ENCODE measurements at regions not wholly inside any gene's neighbourhood (a gene's known extent, or its start where the extent isn't known, plus 50 kb on each side); places are given as distances from the start of the nearest gene placed in this dataset.
"Not testable (repeated sequence)": the region's sequence is repeated elsewhere in the genome, so short reads cannot be mapped to it uniquely, and the experiment has no call there.

DNA sequence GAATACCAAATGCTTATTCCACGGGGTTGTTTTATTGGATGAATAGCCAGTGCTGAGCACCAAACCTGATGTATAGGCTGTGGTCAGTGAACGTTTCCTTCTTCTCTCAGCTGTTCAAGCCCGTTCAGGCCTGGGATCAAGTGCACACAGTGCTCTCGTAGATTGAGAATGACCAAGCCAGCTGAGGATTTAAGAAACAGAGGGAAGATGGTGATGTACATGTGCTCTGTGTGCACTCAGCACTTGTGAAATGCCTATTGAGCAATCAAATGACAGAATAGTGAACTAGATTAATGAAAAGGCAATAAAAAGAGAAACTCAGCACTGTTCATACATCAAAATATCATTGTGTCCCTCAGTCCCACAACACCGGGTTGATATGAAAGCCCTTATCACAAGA, 302.5 kb downstream of the BMPER start:
- DNase-seq (ENCODE audit: low spot score): no peak

DNA sequence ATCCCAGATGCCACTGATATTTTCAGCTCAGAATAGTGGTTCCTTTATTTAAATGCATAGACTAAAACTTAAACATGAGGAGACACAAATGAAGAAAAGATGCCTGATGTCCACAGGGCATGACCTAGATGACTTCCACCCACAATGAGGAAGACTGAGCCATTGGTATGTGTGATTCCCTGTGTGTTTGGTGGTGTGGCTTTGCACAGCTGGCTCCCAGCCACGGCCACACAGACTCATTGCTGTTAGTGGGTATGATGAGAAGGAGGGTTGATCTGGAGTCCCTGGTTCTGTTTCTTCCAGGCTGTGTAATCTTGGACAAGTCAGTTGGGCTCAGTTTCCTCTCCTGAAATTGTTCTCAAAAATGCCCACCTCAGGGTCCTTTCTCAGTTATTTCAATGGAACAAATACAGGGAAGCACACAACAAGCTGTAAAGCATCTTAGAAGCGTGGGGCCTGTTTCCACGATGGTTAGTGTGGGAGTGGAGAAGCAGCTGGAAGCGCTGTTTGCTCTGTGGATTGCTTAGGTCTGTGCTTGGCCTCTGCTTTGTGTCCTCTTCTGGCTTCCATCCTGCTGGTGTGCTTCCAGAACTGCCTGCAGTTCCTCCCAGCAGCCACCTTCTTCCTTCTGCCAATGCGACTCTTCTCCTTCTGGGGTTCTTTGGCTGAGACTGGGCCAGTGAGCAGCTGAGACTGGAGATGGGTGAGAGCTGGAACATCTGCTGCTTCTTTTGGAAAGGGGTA, 303.7 kb downstream of the BMPER start:
- no peak for DNase-seq (ENCODE audit: low spot score)

DNA sequence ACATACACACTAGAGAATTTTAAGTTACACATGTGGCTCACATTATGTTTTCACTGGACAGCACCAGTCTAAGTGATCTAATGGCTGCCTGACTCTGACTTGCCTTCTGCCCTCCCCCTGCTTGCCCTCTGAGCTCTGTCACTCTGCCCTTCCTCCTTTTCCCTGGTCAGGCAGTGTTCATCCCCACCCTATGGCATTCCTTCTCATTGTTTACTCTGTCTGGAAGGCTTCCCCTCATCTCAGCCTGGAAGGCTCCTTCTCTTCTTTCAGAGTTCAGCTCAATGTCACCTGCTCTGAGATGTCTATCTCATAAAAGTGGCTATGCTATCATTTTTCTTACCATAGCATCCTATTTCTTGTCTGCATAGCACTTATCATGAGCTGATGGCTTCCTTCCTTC, 305.7 kb downstream of the BMPER start:
- no peak for DNase-seq (ENCODE audit: low spot score)

DNA sequence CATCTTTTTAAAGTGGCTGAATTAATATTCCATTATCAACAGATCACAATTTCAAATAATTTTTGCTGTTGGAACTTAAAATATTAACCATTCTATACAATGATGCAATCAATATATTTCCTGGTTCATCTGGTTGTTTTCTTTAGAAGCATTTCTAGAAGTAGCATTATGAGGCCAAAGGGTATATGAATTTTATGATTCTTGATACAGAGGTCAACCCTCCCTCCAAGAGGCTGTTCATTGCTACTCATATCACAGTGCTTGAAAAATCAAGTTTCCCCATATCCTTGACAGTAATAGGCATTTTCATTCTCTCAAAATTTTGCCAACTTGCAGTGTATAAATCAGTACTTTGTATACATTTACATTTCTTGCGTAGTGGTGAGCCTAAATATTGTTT, 312.6 kb downstream of the BMPER start:
- no peak for DNase-seq (ENCODE audit: low spot score)

DNA sequence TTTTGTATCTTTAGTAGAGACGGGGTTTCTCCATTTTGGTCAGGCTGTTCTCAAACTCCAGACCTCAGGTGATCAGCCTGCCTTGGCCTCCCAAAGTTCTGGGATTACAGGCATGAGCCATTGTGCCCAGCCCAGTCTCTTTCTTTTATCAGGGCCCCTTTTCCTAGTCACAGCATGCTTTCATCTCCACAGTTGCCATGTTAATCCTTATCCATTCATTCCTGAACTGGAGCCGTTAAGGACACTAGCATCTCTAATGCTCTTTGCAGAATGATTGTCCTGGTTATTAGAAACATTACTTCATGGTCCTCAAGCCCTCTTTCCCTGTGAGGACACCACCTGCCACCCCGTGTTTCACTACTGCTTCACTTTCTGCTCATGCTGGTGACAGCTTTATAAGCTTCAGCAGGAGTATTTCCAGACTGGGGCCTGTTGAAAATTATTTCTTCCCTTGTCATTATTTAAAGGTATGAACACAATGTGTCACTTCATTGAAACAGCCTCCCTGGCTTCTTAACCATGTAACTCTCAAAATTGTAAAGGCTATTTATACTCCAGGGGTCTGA, 313.9 kb downstream of the BMPER start:
- DNase-seq (ENCODE audit: low spot score): no peak

DNA sequence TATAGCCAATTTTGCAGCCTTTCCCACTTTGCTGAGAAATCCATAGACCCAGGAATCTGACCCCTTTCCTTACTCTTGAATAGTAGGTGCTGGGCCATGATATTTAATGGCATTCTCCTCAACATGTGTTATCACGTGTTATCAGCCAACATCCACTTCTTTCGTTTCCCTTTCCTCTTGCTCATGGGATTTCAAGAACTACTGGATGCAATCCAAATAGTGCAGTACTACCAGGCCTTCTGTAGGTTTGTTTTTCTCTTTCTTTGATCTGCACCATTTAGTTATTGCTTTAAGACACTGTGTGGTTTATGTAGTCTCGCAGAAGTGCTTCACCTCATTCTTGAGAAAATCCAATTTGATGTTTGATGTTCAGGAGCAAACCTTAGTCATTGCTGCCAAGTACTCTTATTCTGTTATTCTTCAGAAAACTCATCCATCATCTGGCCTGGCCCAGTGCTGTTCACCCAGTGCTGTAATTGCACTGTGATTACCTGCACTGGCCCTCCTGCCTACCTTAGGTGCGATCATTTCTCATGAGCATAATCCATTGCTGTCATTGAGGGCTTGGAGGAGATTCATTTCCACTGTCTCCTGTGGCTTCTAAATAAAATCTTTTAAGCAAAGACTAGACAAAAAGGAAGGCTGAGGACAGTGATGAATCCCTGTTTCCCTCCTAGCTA, 315.3 kb downstream of the BMPER start:
- DNase-seq (ENCODE audit: low spot score): no peak

DNA sequence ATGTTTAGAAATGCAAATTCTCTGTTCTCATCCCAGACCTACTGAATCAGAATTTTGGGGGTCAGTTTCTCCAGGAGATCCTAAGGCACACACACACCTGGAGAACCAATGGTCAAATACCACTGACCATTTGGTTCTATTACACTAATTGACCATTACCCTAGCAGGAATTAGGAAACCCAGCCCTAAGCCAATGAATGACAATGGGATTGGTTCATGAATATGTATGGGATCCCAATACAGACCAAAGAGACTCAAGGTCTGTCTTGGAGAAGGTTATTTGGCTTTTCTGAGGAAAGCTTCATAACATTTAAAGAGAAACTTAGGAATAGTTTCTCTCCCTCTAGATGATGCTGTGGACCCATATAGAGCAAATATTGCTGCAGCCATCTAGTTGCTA, 317.0 kb downstream of the BMPER start:
- DNase-seq (ENCODE audit: low spot score): no peak

DNA sequence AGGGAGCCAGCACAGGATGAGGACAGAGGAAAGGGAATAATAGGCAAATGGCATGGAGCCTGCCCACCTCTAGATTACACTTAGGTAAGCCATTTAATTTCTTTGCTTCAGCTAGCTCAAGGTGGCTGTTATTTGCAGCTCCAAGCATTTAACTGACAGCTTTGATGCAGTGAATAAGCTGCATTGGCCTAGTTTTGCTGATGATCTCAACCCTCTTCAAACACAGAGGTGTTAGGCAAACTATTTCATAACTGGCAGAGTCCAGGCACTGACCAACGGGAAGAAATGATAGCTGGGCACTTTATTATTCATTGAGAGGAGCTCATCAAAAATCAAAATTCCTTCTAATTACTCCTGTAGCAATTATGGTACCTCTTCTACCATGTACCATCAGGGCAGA, 317.4 kb downstream of the BMPER start:
- no peak for DNase-seq (ENCODE audit: low spot score)

DNA sequence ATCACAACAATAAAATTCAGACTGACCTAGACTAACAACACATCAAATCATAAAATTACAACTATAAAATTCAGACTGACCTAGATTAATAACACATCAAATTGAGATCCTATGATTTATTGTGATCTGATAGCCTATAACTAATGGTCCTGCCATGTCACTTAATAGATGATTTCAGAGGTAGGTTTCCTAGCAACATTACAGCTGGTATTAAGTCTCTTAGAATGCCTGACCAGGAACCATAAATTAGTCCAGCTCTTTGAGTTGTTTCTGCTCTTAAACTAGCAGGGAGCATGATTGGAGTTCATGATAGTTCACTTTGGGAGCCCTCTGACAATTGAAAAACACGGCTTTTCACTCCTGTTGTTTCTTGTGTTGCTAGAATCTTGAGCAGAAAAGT, 318.9 kb downstream of the BMPER start:
- DNase-seq (ENCODE audit: low spot score): no peak

DNA sequence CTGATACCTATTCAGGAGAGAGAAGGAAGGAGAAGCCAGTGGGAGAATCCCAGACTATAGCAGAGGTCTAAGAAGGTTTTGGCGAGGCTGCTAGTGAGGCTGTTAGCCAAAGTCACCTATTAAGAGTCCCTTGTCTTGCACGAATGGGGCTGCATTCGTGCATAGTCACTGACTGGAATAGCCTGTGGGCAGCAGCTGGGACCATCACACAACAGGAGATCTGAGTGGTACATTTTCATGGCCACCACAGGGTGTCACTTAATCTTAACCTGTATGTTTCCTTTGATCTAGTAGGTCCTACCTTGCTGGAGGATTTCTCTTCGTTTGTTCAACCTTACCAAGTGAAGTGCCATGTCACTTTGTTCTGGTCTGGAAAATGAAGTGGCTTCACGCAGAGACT, 319.9 kb downstream of the BMPER start:
- DNase-seq (ENCODE audit: low spot score): no peak

DNA sequence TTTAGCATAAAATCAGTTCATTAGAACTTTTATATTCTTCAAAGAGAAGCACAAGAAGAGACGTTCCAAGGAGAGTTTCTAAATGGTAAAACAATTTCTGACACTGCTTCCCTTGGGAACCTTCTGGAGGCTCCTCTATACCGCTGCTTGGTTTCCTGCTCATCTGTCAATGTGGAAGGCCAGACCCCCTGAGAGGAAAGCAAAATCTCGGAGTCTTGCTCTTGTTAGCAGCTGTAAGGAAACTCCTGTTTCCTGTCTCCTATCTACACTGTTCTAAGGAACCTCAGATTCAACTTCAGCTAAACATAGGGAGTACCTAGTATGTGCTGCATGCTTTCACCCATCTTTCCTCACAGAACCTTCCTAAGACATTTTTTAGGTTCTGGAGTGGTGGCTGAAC, 322.2 kb downstream of the BMPER start:
- DNase-seq (ENCODE audit: low spot score): no peak

DNA sequence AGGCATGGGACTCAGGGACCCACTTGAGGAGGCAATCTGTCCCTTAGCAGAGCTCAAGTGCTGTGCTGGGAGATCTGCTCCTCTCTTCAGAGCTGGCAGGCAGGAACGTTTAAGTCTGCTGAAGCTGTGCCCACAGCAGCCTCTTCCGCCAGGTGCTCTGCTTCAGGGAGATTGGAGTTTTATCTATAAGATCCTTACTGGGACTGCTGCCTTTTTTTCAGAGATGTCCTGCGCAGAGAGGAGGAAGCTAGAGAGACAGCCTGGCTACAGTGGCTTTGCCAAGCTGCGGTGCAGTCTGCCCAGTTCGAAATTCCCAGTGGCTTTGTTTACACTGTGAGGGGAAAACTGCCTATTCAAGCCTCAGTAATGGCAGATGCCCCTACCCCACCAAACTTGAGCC, 329.8 kb downstream of the BMPER start:
- not testable (repeated sequence) for DNase-seq (ENCODE audit: low spot score)

DNA sequence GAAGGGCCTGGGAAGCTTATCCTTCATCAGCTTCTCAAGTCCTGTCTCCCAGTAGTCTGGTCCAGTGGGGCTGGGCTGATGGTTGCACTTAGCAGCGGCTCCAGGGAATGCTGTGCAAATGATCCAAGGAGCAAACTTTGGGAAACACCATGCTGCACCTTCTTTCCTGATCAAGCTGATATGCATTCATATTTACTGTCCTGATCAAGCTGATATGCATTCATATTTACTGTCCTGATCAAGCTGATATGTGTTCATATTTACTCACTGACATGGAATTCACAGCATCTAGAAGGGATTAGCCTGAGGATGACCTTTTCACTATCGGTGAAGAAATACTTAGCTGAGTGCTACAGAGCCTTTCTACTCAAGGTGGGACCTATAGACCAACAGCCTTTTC, 330.7 kb downstream of the BMPER start:
- no peak for DNase-seq (ENCODE audit: low spot score)

DNA sequence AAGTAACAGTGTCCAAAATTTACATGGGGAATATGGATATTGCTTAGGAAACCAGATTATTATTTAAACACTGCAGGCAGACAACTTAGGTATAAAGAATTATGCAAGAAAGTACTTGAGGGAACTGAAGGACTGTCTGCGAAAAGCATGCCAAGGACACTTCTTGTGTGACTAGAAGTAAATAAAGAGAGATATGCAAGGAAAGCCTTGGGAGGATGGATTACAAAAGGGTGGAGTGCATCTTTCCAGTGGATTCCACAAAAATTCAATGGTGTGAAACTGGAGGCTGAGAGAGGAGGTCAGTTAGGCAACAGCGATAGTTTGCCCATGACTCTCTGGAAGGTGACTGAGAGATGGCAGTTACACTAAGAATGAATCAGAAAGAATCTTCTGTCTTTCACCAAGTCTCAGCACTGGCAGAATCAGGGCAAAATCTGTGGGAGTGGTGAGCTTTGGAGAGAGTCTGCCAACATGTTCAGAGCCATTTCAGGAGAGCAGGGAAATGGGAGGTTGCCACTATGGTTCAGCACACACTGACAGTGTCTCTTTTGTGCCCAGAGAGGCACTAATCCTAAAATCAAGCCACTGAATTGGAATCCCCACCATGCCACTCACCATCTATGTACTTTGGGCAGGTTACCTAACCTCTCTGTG, 331.6 kb downstream of the BMPER start:
- DNase-seq (ENCODE audit: low spot score): no peak

DNA sequence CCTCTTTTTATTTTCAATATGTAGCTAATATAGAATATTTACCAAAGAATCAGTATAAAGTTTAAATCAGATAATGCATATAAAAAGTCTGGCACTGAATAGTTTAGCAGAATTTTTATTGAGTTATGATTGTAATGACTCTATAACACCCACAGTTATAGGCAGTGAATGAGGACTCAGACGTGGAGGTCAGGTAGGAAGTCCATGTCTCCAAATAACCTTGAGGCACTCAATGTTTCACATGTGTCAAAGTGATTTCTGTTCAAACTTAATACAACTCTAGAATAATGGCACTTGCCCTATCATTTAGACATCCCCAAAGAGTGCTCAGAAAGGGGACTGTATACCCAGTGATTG, 332.1 kb downstream of the BMPER start:
- no peak for DNase-seq (ENCODE audit: low spot score)

DNA sequence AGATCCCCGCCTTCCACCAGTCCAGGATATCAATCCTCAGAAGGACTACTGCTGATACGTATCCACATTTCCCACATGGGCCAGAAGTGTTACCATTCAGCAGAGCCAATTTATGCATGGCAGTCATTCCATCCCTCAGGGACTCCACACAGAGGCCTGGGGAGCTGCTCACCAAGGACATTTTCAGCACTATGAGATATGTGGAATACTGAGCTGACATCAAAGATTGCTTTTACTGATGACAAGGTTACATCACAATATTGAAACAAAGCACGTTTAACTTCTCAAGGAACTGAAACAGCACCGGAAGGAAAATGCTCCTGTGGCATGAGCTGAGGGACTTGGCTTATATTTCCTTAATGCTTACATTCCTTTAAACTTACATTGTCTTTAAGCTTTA, 335.1 kb downstream of the BMPER start:
- no peak for DNase-seq (ENCODE audit: low spot score)

DNA sequence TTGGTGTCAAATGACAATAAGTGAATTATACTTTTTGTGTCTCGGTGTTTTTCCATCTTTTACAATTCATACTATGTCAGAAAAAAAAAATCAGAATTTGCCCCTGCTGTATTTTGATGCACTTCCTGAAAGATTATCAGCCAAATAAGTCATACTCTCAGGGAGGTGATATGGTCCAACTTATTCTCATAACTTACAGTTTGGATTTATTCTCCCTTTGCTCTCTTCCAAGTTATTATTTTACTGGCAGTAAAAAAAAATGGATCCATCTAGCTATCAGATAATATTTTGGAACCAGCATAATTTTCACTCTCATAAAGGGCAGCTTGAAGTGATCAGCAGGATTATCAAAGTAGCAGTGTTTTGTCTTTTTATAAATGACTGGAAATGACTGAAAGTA, 337.1 kb downstream of the BMPER start:
- DNase-seq (ENCODE audit: low spot score): no peak

DNA sequence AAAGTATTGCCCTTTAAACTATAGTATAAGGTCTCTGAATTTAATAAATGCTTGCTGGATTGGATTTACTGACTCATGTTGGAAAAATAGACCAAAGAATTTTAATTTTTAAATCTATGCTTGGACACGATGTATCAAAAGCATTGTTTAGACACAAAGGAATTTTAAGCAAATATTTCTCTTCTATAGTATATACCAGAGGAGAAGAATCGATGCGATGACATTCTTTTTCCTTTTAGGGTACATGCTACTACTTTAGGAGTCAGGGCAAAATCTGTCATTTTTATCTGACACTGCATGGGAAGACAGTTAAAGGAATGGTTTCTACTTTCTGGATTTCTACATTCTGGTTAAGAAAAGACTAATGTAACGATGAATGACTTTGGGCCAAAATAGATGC, 339.9 kb downstream of the BMPER start:
- DNase-seq (ENCODE audit: low spot score): no peak

DNA sequence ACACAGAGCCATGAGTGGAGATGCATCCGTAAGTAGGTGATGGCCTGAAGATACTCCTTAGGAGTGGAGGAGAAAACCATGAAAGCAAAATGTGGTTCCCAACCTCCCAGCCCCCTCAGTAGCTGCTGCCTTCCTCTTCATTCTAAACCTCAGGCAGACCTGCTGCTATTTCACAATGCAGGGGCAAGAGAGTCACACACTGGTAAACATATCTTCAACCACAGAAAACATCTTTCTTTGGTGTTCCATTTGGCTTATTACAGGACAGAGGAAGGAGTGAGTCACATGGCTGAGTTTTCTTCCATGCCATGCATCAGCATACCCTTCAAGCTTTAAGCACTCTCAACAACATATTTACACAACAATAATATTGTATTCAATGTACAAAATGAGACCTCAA, 342.1 kb downstream of the BMPER start:
- DNase-seq (ENCODE audit: low spot score): no peak

DNA sequence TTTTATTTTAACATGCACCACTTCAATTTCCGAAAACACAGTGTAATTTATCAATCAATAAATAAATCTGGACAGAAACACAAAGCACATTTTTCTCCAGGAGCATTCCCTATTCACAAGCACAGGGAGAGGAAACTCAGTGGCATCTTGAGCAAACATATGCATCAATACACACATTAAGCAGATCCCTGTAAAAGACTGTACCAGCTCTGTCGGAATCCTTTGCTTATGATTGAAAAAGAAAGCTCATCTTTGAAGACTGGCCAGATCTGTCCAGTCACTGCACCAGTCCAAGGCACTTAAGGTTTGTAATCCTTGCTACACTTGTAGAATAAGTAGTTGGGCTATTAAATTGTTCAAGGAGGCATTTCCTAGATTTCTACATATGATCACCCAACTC, 343.9 kb downstream of the BMPER start:
- no peak for DNase-seq (ENCODE audit: low spot score)

DNA sequence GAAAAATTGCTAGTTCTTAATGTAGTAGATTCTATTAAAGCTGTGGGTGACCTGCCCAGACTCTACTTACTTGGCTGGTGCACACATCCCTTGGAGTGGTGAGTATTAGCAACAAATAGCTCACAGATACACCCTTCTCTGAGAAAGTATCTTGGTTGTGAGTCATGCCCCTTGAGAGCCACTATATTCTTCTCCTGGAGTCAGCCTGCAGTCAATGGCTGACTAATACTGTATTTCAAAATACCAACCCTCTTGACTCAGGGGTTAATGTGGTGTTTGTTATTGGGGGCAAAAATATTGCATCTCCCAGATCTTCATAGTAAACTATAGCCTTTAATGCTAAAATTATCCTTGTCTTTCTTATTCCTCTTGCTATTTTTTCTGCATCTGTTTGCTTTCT, 354.9 kb downstream of the BMPER start:
- no peak for DNase-seq (ENCODE audit: low spot score)

DNA sequence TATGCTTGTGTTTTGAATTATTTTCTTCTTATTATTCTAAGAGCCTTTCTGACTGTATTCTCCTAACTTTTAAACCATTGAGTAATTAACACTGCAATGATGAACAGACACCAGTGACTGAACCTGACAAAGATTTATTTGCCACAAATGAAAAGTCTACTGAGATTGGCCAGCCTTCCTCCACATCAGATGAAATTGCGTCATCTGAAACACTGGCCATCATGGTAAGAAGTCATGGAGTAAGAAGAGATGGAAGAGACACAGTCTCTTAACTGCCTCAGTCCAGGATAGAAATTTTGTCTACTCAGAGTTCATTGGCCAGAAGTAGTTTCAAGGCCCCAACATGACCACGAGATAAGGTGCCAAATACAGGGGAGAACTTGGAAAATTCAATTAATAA, 357.8 kb downstream of the BMPER start:
- DNase-seq (ENCODE audit: low spot score): no peak

DNA sequence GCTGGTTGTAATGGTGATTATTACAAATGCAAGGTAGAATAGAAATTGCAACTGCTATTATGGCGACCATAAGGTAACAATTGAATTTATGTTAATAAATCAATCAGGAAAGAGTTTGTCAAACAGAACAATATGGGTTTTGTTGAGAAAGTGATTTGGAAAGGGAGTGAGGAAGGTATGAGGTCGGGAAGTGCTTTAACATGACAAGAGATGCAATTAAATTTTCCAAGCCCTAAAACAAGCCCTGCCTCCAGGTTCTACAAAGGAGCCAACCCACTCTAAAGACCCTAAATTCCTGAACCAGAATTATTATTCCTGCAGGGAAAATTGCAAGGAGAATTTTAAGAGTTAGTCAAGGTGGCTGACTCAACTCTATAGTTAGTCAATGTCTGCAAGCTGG, 363.7 kb downstream of the BMPER start:
- no peak for DNase-seq (ENCODE audit: low spot score)

Data from ureter (tissue), 1 donor.